Pancreas (tissue), 10 donors: ENCODE measurements at regions not wholly inside any gene's neighbourhood (a gene's known extent, or its start where the extent isn't known, plus 50 kb on each side); places are given as distances from the start of the nearest gene placed in this dataset.

ENCODE experiments used
- ATAC-seq, 4 donors: fragments of 200-7000 bp; cut with Tn5 transposase; one replicate each; pipeline versions ENCODE4 v1.8.0 to v1.9.1; 2020; ENCODE audit warnings: mild to moderate bottlenecking in 4 of 4, moderate library complexity in 4 of 4
- DNase-seq, 6 donors: peaks; one replicate each; pipeline ENCODE4 v3.0.0-alpha.2; 2020
- FAIRE-seq: peaks from 2 replicates; lab custom pipeline; 2012; peaks lifted over from hg19 to GRCh38; lab: Jason Lieb, UNC
- H3K27ac ChIP-seq, 4 donors: fragments of 200-600 bp; sonication (generic); 1 replicate in 3 of 4; 2 replicates in 1 of 4; pipeline versions ENCODE4 v1.5.0 to v1.8.0; 2020
- H3K27me3 ChIP-seq, 4 donors: fragments of 200-600 bp; one replicate each; pipeline ENCODE4 v1.8.0; 2021
- H3K36me3 ChIP-seq, 3 donors: fragments of 200-600 bp; sonication (generic) in 1 of 3; one replicate each; pipeline versions ENCODE4 v1.5.0 to v1.8.0; 2020 to 2021
- H3K4me1 ChIP-seq, 3 donors: fragments of 200-600 bp; one replicate each; pipeline ENCODE4 v1.8.0; 2021
- H3K4me3 ChIP-seq, 4 donors: fragments of 200-600 bp; sonication (generic) in 2 of 4; one replicate each; pipeline versions ENCODE4 v1.5.0 to v1.8.0; 2020 to 2021
- H3K9me3 ChIP-seq, 4 donors: fragments of 200-600 bp; one replicate each; pipeline ENCODE4 v1.8.0; 2021
- CTCF ChIP-seq, 4 donors: fragments of 200-600 bp; sonication (generic) in 3 of 4; IDR thresholded peaks; one replicate each; pipeline versions ENCODE4 v1.5.0 to v1.8.0; 2021; ENCODE audit warnings: antibody characterized with exemption in 4 of 4
- WGBS, 2 donors: extraction: QIAGEN DNeasy Blood & Tissue Kit; methylation state at CpG; one replicate each; pipeline ENCODE4 v1.1.7; 2013; 5-methylcytosine and 5-hydroxymethylcytosine counted together
- intact Hi-C, 3 donors: fragments of 100-400 bp; cut with DNase I; formaldehyde crosslinking; loops; one replicate each; pipeline versions ENCODE4 v1.11.1 to v1.14.2; 2022
- donor health status: healthy with polysubstance abuse.
- donor health status: DM: no; HTN: no; CAD: no; lungs with moderate emphysema.
- donor health status: DM: no; HTN: no; CAD: no.
- donor health status: control.
- donor health status: control.
- donor health status: Bipolar disorder and iron deficiency.
- donor health status: DM: yes; HTN: yes; CAD: no.
- donor health status: DM: no; HTN: no; CAD: no.
- donor health status: DM: no; HTN: no; CAD: no.
- donor health status: DM: yes; HTN: yes; CAD: no.

GRCh38 chr7:17485904-17486303 is 187.5 kb downstream of the AHR start:
- Histone ChIP-seq H3K4me1 (no peaks in the 10 kb centered on the region), H3K27me3 (no peaks in the 10 kb centered on the region), H3K4me3 (no peak overlapping the region), H3K27ac (no peak overlapping the region), H3K9me3 (no peaks in the 10 kb centered on the region), H3K36me3 (no peaks in the 10 kb centered on the region)
- DNase-seq (no peak), FAIRE-seq (no peak), ATAC-seq (no peak)
- intact Hi-C loops: no loop called here
- 67 to 83% methylated on average over 1 of the region's 1 CpG for WGBS, 2 donors
- no peak for TF ChIP-seq CTCF (IDR thresholded peaks at IDR 0.05)

- no peaks in the 10 kb centered on the region for H3K36me3 ChIP-seq
- ATAC-seq (no peak), FAIRE-seq (no peak), DNase-seq (no peak)
- no peaks in the 10 kb centered on the region for H3K27me3 ChIP-seq
- no peak for TF ChIP-seq CTCF (IDR thresholded peaks at IDR 0.05)
- 85 to 90% methylated on average over 2 of the region's 2 CpGs for WGBS, 2 donors
- no peak overlapping the region for H3K27ac ChIP-seq
- H3K9me3 ChIP-seq: no peaks in the 10 kb centered on the region
- H3K4me3 ChIP-seq: no peak overlapping the region
- intact Hi-C loops: no loop called here
- no peaks in the 10 kb centered on the region for H3K4me1 ChIP-seq
Measured at GRCh38 chr7:17486835-17487234, 188.4 kb downstream of the AHR start.

- H3K4me3 ChIP-seq: no peak overlapping the region
- ATAC-seq: no peak
- WGBS, 2 donors: 79 to 89% methylated on average over 2 of the region's 2 CpGs
- intact Hi-C loops: no loop called here
- no peaks in the 10 kb centered on the region for H3K9me3 ChIP-seq
- no peak for TF ChIP-seq CTCF (IDR thresholded peaks at IDR 0.05)
- FAIRE-seq: no peak
- H3K36me3 ChIP-seq: no peaks in the 10 kb centered on the region
- DNase-seq: no peak
- H3K27me3 ChIP-seq: no peaks in the 10 kb centered on the region
- no peak overlapping the region for H3K27ac ChIP-seq
- no peaks in the 10 kb centered on the region for H3K4me1 ChIP-seq
Measured at GRCh38 chr7:17487343-17487742, 188.9 kb downstream of the AHR start.

GRCh38 chr7:17488829-17489228 is 190.4 kb downstream of the AHR start:
- intact Hi-C loops: no loop called here
- Histone ChIP-seq H3K27ac (no peak overlapping the region), H3K27me3 (no peaks in the 10 kb centered on the region), H3K9me3 (no peaks in the 10 kb centered on the region), H3K36me3 (no peaks in the 10 kb centered on the region), H3K4me1 (no peaks in the 10 kb centered on the region), H3K4me3 (no peak overlapping the region)
- TF ChIP-seq CTCF (IDR thresholded peaks at IDR 0.05): no peak
- ATAC-seq (no peak), DNase-seq (no peak), FAIRE-seq (no peak)
- WGBS, 2 donors: 76 to 88% methylated on average over 1 of the region's 1 CpG

GRCh38 chr7:17489961-17490360 is 191.5 kb downstream of the AHR start:
- intact Hi-C loops: no loop called here
- Histone ChIP-seq H3K4me3 (no peak overlapping the region), H3K9me3 (no peaks in the 10 kb centered on the region), H3K27ac (no peak overlapping the region), H3K4me1 (no peaks in the 10 kb centered on the region), H3K36me3 (no peaks in the 10 kb centered on the region), H3K27me3 (no peaks in the 10 kb centered on the region)
- TF ChIP-seq CTCF (IDR thresholded peaks at IDR 0.05): no peak
- no peak for ATAC-seq
- 75 to 84% methylated on average over 4 of the region's 4 CpGs for WGBS, 2 donors
- no peak for FAIRE-seq
- no peak for DNase-seq
